ENCODE measurements at regions not wholly inside any gene's neighbourhood (a gene's known extent, or its start where the extent isn't known, plus 50 kb on each side); places are given as distances from the start of the nearest gene placed in this dataset.
A peak's percentile ranks its signal among the peaks of the same experiment; 100 is the strongest.

- no peak for TF ChIP-seq CTCF (conservative IDR thresholded peaks at IDR 0.05; ENCODE audit: low read length)
- H3K4me3 ChIP-seq (ENCODE audit: low read length), result no peak overlapping the region
- DNase-seq (ENCODE audit: low read depth), result no peak
Measured at GRCh38 chr5:73333944-73334703, 114.5 kb downstream of the FOXD1 start.

- DNase-seq (ENCODE audit: low read depth), result no peak
- no peak for TF ChIP-seq CTCF (conservative IDR thresholded peaks at IDR 0.05; ENCODE audit: low read length)
- H3K4me3 ChIP-seq (ENCODE audit: low read length), result no peak overlapping the region
Measured at GRCh38 chr5:73330613-73331012, 118.0 kb downstream of the FOXD1 start.

GRCh38 chr5:73328640-73329039 lies 119.9 kb downstream of the FOXD1 start:
- TF ChIP-seq CTCF (conservative IDR thresholded peaks at IDR 0.05; ENCODE audit: low read length), result no peak
- no peak overlapping the region for H3K4me3 ChIP-seq (ENCODE audit: low read length)
- no peak for DNase-seq (ENCODE audit: low read depth)

- peak; percentile 50 for DNase-seq (ENCODE audit: low read depth)
- no peak for TF ChIP-seq CTCF (conservative IDR thresholded peaks at IDR 0.05; ENCODE audit: low read length)
- no peak overlapping the region for H3K4me3 ChIP-seq (ENCODE audit: low read length)
Measured at GRCh38 chr5:73327908-73328455, 120.6 kb downstream of the FOXD1 start.

GRCh38 chr5:73325546-73325945 lies 123.0 kb downstream of the FOXD1 start:
- peak; percentile 55 for DNase-seq (ENCODE audit: low read depth)
- no peak for TF ChIP-seq CTCF (conservative IDR thresholded peaks at IDR 0.05; ENCODE audit: low read length)
- H3K4me3 ChIP-seq (ENCODE audit: low read length), result no peak overlapping the region

GRCh38 chr5:73323466-73323865 lies 125.1 kb downstream of the FOXD1 start:
- DNase-seq (ENCODE audit: low read depth), result no peak
- TF ChIP-seq CTCF (conservative IDR thresholded peaks at IDR 0.05; ENCODE audit: low read length), result no peak

GRCh38 chr5:73322437-73323076 lies 126.0 kb downstream of the FOXD1 start:
- TF ChIP-seq CTCF (conservative IDR thresholded peaks at IDR 0.05; ENCODE audit: low read length), result no peak
- DNase-seq (ENCODE audit: low read depth), result no peak
- H3K4me3 ChIP-seq (ENCODE audit: low read length), result no peak overlapping the region

More at GRCh38 chr5:73323466-73323865, 125.1 kb downstream of the FOXD1 start:
- no peak overlapping the region for H3K4me3 ChIP-seq (ENCODE audit: low read length)
